A673 (cell line): ENCODE measurements at regions not wholly inside any gene's neighbourhood (a gene's known extent, or its start where the extent isn't known, plus 50 kb on each side); places are given as distances from the start of the nearest gene placed in this dataset.

Source experiments
- EZH2 ChIP-seq: fragments of 200-600 bp; sonication (generic); IDR thresholded peaks from 2 replicates; pipeline ENCODE4 v1.6.1; 2017; ENCODE audit warnings: borderline replicate concordance, low read depth, mild to moderate bottlenecking, mixed read lengths, antibody characterized with exemption, low read length; ENCODE audit not compliant: poor library complexity, severe bottlenecking
- TF ChIP-seq, protein P1 (sequence below): fragments of 300-800, 200-600 bp; sonication (generic); conservative IDR thresholded peaks from 2 replicates; pipeline ENCODE4 v1.5.1; 2017; ENCODE audit warnings: low read depth, mild to moderate bottlenecking, antibody characterized with exemption, low read length, moderate library complexity, mixed read lengths

- TF ChIP-seq, protein P1, sequence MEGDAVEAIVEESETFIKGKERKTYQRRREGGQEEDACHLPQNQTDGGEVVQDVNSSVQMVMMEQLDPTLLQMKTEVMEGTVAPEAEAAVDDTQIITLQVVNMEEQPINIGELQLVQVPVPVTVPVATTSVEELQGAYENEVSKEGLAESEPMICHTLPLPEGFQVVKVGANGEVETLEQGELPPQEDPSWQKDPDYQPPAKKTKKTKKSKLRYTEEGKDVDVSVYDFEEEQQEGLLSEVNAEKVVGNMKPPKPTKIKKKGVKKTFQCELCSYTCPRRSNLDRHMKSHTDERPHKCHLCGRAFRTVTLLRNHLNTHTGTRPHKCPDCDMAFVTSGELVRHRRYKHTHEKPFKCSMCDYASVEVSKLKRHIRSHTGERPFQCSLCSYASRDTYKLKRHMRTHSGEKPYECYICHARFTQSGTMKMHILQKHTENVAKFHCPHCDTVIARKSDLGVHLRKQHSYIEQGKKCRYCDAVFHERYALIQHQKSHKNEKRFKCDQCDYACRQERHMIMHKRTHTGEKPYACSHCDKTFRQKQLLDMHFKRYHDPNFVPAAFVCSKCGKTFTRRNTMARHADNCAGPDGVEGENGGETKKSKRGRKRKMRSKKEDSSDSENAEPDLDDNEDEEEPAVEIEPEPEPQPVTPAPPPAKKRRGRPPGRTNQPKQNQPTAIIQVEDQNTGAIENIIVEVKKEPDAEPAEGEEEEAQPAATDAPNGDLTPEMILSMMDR: no peak
- no peak for TF ChIP-seq EZH2
Observed at GRCh38 chr3:76788206-76788605, 251.7 kb upstream of the ROBO2 start.
